Muscle of arm (tissue), 1 donor: ENCODE measurements at regions not wholly inside any gene's neighbourhood (a gene's known extent, or its start where the extent isn't known, plus 50 kb on each side); places are given as distances from the start of the nearest gene placed in this dataset.

Experiments used
- DNase-seq: peaks from one replicate; pipeline ENCODE4 v3.0.0-alpha.2; 2013

DNA sequence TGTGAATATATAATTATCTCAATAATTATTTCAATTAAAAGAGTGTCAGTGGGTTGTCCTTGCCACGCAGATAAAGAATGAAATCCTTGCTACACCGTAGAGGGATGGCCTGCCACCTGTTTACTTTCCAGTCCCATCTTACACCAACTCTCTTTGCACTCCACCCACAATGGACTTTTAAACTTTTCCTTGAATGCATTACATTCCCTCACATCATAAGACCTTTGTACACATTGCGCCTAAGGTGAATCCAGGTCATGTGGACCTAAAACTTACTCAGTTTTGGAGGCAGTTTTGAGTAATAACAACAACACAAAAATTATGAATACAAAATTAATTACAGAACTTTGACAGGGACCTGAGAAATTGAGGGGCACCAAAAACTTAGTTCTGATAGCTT, 78.7 kb upstream of the PDE5A start:
- DNase-seq, result no peak

GRCh38 chr4:119706804-119707203, 78.2 kb upstream of the PDE5A start:
- no peak for DNase-seq

DNA sequence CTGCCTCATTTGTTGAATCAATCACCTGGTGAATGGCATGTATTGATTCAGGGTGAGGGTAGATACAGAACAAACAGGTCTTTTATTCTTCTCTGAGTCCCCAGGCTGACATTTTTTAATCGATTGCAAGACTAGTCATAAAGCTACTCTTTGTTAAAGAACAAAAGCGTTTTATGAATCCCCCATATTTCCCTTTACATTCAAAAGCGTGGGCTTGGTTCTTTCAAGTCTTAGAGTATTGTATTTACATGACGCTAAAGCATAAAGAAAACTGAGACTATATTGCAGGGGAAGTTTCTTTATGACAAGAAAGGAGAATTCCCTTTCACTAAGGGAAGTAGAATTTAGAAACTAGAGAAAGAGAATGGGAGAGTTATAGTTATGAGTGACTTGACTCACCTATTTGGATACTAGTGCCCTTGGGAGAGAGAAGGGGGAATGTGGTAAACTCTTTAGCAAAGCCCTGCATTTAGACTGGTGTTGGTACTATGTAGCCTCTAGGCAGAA, 69.3 kb upstream of the PDE5A start:
- DNase-seq, result no peak

- DNase-seq, result no peak
Observed at GRCh38 chr4:119696963-119697362, 68.4 kb upstream of the PDE5A start.

- no peak for DNase-seq
Observed at GRCh38 chr4:119695216-119695615, 66.6 kb upstream of the PDE5A start.

GRCh38 chr4:119693126-119693525, 64.5 kb upstream of the PDE5A start:
- peak; percentile 35 for DNase-seq

DNA sequence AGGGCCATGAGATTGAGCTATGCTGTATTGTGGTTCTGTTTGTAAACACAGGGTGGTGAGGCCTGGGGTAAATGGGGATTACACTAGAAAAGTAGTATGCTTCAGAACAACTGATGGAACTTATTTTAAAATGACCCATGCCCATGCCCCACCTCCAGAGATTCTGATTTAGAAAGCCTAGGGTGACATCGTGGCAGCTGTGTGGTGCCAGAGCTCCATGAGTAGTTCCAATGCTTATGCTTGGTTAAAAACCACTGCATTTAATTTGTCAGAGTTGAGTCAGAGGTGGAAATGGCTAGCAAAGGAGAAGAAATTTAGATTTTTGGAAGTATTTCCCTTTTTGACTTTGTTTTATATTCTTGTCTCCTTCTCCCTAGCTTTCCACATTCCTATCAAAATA, 63.4 kb upstream of the PDE5A start:
- DNase-seq, result no peak

DNA sequence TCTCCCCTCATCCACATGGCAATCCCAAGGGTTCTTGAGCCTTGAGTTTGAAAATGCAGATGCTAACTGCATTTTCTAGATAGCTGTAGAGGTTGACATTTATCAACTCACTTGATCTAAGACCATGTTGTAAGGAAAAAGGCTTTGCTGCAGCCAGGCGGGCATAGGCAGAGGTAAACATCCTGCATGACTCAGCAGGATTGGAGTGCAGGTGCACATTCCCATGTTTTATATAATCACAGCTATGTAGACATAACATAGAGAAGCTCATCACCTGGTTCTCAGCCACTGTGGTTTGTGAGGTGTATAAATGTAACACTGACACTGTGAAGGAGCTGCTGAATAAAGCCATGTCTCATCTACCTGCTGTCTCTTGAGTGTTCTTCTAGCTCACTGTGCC, 62.3 kb upstream of the PDE5A start:
- DNase-seq, result no peak

- no peak for DNase-seq
Observed at GRCh38 chr4:119688446-119688845, 59.8 kb upstream of the PDE5A start.

GRCh38 chr4:119684463-119684862, 55.9 kb upstream of the PDE5A start:
- DNase-seq, result no peak

DNA sequence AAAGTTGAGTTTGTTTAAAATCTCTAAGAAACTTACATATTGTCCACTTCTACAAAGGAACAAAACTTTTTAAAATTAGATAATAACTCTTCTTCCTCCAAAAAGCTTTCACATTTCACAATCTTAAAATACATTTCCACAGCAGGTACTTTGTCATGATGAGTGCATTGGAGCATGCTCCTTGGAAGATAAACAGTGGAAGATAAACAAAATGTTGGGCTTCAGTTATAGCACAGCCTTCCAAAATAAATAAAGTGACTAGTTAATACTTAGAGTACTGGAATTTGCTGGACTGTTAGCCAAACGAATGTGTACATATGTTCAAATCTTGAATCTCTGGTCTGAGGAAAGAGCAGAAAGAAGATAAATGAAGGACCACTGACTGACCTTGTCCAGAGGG, 54.9 kb upstream of the PDE5A start:
- DNase-seq, result peak; percentile 19

- DNase-seq, result no peak
Observed at GRCh38 chr4:119682099-119682498, 53.5 kb upstream of the PDE5A start.

- DNase-seq, result no peak
Observed at GRCh38 chr4:119679251-119679650, 50.6 kb upstream of the PDE5A start.

GRCh38 chr4:119678761-119679160, 50.2 kb upstream of the PDE5A start:
- no peak for DNase-seq
